IgD-negative memory B cell (primary cell): ENCODE measurements at regions not wholly inside any gene's neighbourhood (a gene's known extent, or its start where the extent isn't known, plus 50 kb on each side); places are given as distances from the start of the nearest gene placed in this dataset.
A peak's percentile ranks its signal among the peaks of the same experiment; 100 is the strongest.

ENCODE experiments used
- H3K27ac Mint-ChIP-seq, 3 donors: one replicate each; pipeline ENCODE4 v1.8.0; 2020 to 2022; ENCODE audit warnings: mild to moderate bottlenecking in 3 of 3, mixed read lengths in 3 of 3, moderate library complexity in 1 of 3
- H3K27me3 Mint-ChIP-seq: one replicate; pipeline ENCODE4 v1.8.0; 2021; ENCODE audit warnings: mixed read lengths
- H3K36me3 Mint-ChIP-seq: one replicate; pipeline ENCODE4 v1.8.0; 2020; ENCODE audit warnings: mild to moderate bottlenecking, mixed read lengths
- H3K4me1 Mint-ChIP-seq, 3 donors: one replicate each; pipeline ENCODE4 v1.8.0; 2020 to 2022; ENCODE audit warnings: mixed read lengths in 3 of 3, mild to moderate bottlenecking in 1 of 3
- H3K4me3 Mint-ChIP-seq, 4 donors: one replicate each; pipeline ENCODE4 v1.8.0; 2020 to 2022; ENCODE audit warnings: mild to moderate bottlenecking in 4 of 4, mixed read lengths in 4 of 4, moderate library complexity in 3 of 4
- H3K9me3 Mint-ChIP-seq, 3 donors: one replicate each; pipeline ENCODE4 v1.8.0; 2020 to 2021; ENCODE audit warnings: mixed read lengths in 3 of 3, mild to moderate bottlenecking in 1 of 3

DNA sequence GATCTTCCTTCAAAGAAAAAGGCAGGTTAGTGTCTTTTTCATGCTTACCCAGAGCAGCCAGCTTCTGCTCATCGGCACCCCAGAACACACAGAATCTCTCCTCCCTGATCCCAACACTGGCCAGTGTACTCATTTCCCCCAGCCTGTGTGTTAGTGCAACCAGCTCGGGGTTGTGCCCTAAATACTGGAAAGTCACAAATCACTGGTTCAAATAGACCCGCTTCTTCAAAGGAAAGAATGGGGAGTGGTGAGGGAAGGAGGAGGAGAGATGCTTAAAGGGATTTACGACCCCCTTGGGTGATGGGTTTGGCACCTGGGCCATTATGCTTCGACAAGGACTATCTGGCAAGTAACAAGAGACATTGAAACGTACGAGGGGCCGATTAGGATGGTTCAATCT, 114.0 kb downstream of the FOXB1 start:
- Mint-ChIP-seq H3K4me1 (peaks cover 0 to 3% (median 0%) of the 10 kb centered on the region in 3 donors), H3K36me3 (no peaks in the 10 kb centered on the region), H3K27ac (no peak overlapping the region), H3K27me3 (no peaks in the 10 kb centered on the region), H3K9me3 (no peaks in the 10 kb centered on the region), H3K4me3 (no peak overlapping the region)

DNA sequence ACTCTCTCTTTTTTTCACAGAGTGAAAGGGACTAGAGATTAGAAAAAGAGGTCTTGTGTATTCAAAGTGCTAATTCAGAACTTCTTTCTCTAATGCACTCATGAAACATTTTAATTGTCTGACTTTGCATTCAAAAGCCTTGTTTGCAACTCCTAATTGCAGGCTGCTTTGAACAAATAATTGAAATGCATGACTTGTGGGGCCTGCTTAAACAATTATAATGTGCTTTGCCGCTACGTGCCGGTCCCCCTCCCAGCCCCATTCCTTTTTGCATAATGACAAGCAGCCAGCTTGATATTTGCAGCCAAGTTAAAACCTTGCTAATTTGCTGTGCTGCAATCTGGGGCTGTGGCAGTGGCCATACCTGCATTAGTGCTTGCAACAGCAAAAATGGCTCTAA, 114.5 kb downstream of the FOXB1 start:
- H3K4me1 Mint-ChIP-seq: peaks cover 0 to 3% (median 0%) of the 10 kb centered on the region in 3 donors
- H3K36me3 Mint-ChIP-seq: no peaks in the 10 kb centered on the region
- H3K9me3 Mint-ChIP-seq: no peaks in the 10 kb centered on the region
- no peaks in the 10 kb centered on the region for H3K27me3 Mint-ChIP-seq
- H3K27ac Mint-ChIP-seq: no peak overlapping the region
- no peak overlapping the region for H3K4me3 Mint-ChIP-seq

DNA sequence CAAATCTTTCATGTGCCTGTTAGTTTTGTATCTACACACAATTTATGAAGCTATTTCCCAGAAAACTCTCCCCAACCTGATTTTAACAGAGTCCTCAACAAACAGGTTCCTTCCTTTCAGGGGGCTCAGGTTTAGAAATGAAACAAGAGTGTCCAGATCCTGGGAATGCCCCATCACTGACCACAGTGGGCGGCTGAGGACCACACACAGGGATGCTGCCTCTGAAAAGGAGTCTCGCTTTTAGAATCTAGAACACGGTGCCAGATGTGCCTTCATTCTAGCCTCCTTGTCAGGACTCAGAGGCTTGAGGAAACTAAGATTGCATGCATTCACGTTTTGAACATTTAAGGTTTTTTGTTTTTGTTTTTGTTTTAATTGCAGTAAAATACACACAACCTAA, 115.0 kb downstream of the FOXB1 start:
- no peaks in the 10 kb centered on the region for H3K27me3 Mint-ChIP-seq
- H3K4me1 Mint-ChIP-seq: peaks cover 0 to 2% (median 0%) of the 10 kb centered on the region in 3 donors
- H3K36me3 Mint-ChIP-seq: no peaks in the 10 kb centered on the region
- no peak overlapping the region for H3K27ac Mint-ChIP-seq
- H3K4me3 Mint-ChIP-seq: no peak overlapping the region
- no peaks in the 10 kb centered on the region for H3K9me3 Mint-ChIP-seq

DNA sequence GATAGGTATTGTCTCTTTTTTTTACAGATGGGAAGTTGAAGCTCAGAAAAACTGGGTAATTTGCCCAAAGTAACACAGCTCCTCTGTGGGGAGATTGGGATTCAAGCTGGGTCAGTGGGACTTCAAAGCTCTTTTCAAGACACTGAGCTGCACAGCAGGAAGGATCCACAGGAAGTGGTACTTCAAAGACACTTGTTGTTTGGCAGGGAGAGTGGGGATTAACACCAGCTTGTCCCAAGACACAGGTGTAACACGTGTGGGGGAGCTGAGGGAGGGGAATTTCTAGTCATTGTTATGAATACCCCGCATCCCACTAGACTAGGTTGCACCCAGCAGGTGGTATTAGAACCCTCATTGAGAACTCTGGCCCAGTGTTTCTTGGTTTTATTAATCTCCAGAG, 116.0 kb downstream of the FOXB1 start:
- H3K4me1 Mint-ChIP-seq: peaks cover 0 to 2% (median under 1%) of the 10 kb centered on the region in 3 donors
- no peaks in the 10 kb centered on the region for H3K9me3 Mint-ChIP-seq
- H3K4me3 Mint-ChIP-seq: peak overlapping the region in 1 of 4 donors; percentile 19
- H3K27me3 Mint-ChIP-seq: no peaks in the 10 kb centered on the region
- no peak overlapping the region for H3K27ac Mint-ChIP-seq
- H3K36me3 Mint-ChIP-seq: no peaks in the 10 kb centered on the region

DNA sequence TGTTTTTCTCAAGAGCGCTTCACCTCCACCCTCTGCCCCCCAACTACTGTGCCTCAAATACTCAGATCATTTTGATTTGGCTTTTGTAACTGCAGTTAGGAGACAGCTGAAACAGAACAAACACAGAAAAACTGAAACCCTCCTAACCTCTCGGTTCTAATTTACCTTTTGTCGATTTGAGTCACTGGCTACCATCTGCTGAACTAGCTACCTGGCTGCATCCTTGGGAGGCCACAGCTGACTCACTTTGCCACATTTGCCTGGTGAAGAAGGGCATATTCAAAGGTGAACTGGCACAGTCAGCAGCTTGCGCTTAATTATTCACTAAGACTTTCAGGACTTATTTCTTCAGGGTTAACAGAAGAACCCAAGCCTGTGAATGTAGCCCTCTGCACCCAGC, 117.7 kb downstream of the FOXB1 start:
- H3K27ac Mint-ChIP-seq: no peak overlapping the region
- no peaks in the 10 kb centered on the region for H3K9me3 Mint-ChIP-seq
- no peaks in the 10 kb centered on the region for H3K36me3 Mint-ChIP-seq
- H3K4me1 Mint-ChIP-seq: peaks cover 0 to 10% (median 5%) of the 10 kb centered on the region in 3 donors
- H3K4me3 Mint-ChIP-seq: no peak overlapping the region
- H3K27me3 Mint-ChIP-seq: no peaks in the 10 kb centered on the region

DNA sequence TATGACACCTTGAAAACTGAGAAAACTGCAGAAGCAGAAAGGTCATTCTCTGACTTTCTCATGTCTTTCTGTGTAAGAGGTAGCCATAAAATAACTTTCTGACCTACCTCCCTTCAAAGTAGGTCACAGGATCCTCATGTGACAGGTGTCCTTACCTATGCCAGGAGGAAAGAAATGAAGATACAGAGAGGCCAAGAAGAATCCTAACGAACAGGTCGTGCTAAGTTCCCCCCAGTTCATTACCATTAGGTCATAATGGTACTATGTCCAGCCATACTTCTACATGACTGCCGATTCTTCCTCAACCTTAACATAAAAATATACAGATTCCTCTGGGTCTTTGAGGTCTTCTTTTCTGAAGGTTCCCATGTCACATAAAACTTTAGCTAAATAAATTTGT, 118.6 kb downstream of the FOXB1 start:
- Mint-ChIP-seq H3K27ac (peak overlapping the region in 1 of 3 donors; percentile 19), H3K9me3 (no peaks in the 10 kb centered on the region), H3K4me3 (no peak overlapping the region), H3K4me1 (peaks cover 4 to 14% (median 13%) of the 10 kb centered on the region in 3 donors), H3K36me3 (no peaks in the 10 kb centered on the region), H3K27me3 (no peaks in the 10 kb centered on the region)

DNA sequence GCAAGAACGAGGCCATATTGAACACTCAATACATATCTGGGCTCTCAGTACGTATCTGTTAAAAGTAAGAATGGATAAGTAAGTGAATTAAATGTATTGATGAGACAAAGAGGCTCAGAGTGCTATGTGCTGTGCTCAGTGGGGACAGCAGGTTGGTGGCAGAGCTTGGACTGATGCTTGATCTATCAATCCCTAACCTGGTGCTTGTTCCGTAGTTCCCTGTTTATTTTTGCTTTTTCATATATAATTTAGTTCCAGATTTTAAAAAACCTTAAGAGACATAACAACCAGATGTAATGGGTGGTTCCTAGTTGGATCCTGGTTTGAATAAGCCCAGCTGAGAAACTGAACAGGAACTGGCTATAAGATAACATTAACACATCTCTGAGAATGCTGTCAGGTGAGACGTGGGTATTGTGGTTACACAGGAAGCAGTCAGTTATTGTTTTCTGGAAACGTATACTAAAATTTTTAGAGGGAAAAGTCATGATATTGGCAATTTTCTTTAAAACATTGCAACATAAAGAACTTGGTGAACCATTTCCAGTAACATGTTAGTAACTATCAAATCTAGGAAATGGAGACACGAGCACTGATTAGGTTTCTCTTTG, 120.5 kb downstream of the FOXB1 start:
- Mint-ChIP-seq H3K4me1 (peaks cover 11 to 24% (median 22%) of the 10 kb centered on the region in 3 donors), H3K4me3 (peak overlapping the region in 1 of 4 donors; percentile 78), H3K36me3 (no peaks in the 10 kb centered on the region), H3K27me3 (no peaks in the 10 kb centered on the region), H3K9me3 (no peaks in the 10 kb centered on the region), H3K27ac (peak overlapping the region in 1 of 3 donors; percentile 25)

DNA sequence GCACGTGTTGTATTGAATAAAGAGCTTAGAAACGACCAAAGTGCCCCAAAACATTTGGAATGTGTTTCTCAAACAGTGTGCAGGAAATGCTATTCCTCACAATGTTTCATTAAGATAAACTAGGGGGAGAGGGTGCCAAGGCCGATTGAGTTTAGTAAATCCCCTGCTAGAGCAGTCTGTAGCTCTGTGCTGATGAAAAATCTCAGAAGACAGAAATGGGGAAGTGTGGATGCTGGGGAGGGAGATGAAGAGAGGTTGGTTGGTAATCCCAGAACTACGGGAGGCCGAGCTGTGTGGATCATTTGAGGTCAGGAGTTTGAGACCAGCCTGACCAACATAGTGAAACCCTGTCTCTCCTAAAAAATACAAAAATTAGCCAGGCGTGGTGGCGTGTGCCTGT, 121.2 kb downstream of the FOXB1 start:
- no peak overlapping the region for H3K27ac Mint-ChIP-seq

DNA sequence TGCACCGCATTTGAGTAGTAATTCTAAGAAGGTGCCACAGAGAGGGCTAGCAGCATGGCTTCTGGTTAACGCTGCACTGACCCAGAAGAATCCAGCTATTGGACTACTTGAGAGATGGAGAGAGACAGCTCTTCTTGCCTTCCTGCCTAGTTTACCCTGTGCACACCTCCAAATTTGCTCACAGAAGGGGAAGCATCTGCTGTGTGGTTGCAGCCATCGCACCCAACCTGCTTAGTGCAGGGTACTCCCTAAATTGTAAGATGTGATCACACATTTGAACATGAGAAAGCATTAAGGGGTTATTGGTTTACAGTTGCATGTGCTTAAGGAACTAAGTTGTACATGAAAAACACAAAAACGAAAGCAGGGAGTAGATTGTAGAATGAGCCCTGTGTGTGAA, 122.1 kb downstream of the FOXB1 start:
- Mint-ChIP-seq H3K36me3 (no peaks in the 10 kb centered on the region), H3K4me1 (peaks cover 11 to 24% (median 22%) of the 10 kb centered on the region in 3 donors), H3K4me3 (peak overlapping the region; percentile 5 to 92 (median 36)), H3K9me3 (no peaks in the 10 kb centered on the region), H3K27me3 (no peaks in the 10 kb centered on the region), H3K27ac (peak overlapping the region in 2 of 3 donors; percentile 11 to 98)

More for the DNA sequence above, 121.2 kb downstream of the FOXB1 start:
- no peaks in the 10 kb centered on the region for H3K9me3 Mint-ChIP-seq
- peaks cover 11 to 24% (median 22%) of the 10 kb centered on the region in 3 donors for H3K4me1 Mint-ChIP-seq
- peak overlapping the region in 1 of 4 donors; percentile 78 for H3K4me3 Mint-ChIP-seq
- H3K36me3 Mint-ChIP-seq: no peaks in the 10 kb centered on the region
- H3K27me3 Mint-ChIP-seq: no peaks in the 10 kb centered on the region

DNA sequence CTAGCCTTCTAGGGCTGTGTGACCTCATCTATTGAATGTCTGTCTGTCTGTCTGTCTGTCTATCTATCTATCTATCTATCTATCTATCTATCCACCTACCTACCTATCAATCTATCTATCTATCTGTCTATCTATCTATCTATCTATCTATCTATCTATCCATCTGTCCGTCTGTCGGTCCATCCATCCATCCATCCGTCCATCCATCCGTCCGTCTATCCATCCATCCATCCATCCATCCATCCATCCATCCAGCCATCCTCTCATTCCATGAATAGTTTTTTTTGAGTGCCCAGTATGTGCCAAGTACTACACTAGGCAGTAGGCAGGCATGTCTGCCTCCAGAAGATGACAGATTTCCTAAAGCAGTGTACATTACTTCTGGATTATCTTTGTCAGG, 122.5 kb downstream of the FOXB1 start:
- H3K27me3 Mint-ChIP-seq: no peaks in the 10 kb centered on the region
- H3K9me3 Mint-ChIP-seq: no peaks in the 10 kb centered on the region
- peak overlapping the region in 2 of 3 donors; percentile 11 to 98 for H3K27ac Mint-ChIP-seq
- H3K36me3 Mint-ChIP-seq: no peaks in the 10 kb centered on the region
- H3K4me1 Mint-ChIP-seq: peaks cover 11 to 24% (median 22%) of the 10 kb centered on the region in 3 donors
- peak overlapping the region; percentile 84 to 99 (median 94) for H3K4me3 Mint-ChIP-seq

DNA sequence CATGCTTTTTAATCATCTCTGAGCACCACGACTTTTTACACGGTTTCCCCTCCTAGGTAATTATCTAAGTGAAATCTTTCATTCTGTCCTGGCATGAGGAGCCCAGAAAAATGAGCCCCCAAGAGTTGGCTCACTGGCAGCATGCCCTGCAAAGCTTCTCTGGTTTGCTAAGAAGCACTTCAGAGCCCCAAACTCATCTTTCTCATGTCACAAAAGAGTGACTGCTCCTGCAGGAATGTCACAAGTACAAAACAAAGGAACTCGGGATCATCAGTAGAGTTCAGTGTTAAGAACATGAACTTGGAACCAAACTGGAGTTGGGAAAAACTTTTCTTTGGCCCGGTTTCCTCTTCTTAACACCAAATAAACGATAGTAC, 123.9 kb downstream of the FOXB1 start:
- peaks cover 11 to 24% (median 22%) of the 10 kb centered on the region in 3 donors for H3K4me1 Mint-ChIP-seq
- H3K27me3 Mint-ChIP-seq: no peaks in the 10 kb centered on the region
- H3K4me3 Mint-ChIP-seq: peak overlapping the region; percentile 84 to 99 (median 94)
- no peaks in the 10 kb centered on the region for H3K9me3 Mint-ChIP-seq
- peak overlapping the region; percentile 83 to 98 (median 91) for H3K27ac Mint-ChIP-seq
- no peaks in the 10 kb centered on the region for H3K36me3 Mint-ChIP-seq

DNA sequence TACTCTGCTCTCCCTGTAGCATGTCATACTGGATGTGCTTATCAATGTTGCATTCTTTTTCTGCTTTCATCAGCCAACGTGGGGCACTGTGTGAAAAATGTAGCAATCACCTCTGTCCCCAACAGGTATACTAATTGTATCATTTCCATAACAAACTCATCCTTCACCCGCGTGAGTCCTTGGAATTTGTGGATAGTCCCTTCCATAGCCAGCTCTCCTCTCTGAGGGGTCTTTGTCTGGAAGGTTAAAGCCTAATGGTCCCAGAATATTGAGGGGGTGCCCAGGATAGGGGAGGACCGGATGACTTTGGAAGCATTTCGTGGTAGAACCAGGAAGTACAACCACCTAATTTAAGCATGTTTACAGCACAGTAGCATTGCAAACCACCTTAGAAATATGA, 124.6 kb downstream of the FOXB1 start:
- Mint-ChIP-seq H3K9me3 (no peaks in the 10 kb centered on the region), H3K27ac (peak overlapping the region in 1 of 3 donors; percentile 98), H3K36me3 (no peaks in the 10 kb centered on the region), H3K27me3 (no peaks in the 10 kb centered on the region), H3K4me1 (peaks cover 11 to 24% (median 22%) of the 10 kb centered on the region in 3 donors), H3K4me3 (peak overlapping the region in 2 of 4 donors; percentile 58 to 92)

DNA sequence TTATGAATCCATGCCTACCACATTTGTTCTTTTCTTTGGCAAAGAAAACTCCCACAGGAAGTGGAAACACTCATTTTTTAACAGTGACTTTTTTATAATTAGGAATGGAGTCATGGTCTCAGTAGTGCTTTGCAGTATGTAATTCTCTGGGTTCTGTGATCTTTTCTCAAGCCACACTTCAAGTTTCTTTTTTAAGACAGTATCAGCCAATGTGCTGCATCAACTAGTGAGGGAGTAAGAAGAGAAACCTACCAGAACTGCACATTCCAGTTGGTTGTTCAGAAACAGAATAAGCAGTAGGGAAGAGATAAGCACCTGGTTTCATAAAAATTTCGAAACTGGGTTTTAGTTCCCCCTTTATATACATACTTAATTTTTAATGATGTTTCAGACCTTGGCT, 126.3 kb downstream of the FOXB1 start:
- Mint-ChIP-seq H3K9me3 (no peaks in the 10 kb centered on the region), H3K4me3 (no peak overlapping the region), H3K27me3 (peaks cover 4% of the 10 kb centered on the region), H3K4me1 (peaks cover 11 to 21% (median 20%) of the 10 kb centered on the region in 3 donors), H3K27ac (peak overlapping the region in 1 of 3 donors; percentile 80), H3K36me3 (peaks cover 1% of the 10 kb centered on the region)

DNA sequence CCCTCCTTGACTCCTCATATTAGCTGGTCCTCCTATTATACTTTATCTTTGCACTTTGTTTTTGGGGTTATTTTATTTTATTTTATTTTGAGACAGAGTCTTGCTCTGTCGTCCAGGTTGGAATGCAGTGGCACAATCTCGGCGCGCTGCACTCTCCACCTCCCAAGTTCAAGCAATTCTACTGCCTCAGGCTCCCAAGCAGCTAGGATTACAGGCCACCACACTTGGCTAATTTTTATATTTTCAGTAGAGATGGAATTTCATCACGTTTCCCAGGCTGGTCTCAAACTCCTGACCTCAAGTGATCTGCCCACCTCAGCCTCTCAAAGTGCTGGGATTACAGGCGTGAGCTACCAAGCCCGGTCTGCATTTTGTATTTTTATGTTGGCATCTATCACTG, 126.7 kb downstream of the FOXB1 start:
- Mint-ChIP-seq H3K4me3 (no peak overlapping the region), H3K27ac (peak overlapping the region in 1 of 3 donors; percentile 80), H3K27me3 (peaks cover 4% of the 10 kb centered on the region), H3K36me3 (peaks cover 2% of the 10 kb centered on the region), H3K9me3 (no peaks in the 10 kb centered on the region), H3K4me1 (peaks cover 11 to 20% (median 19%) of the 10 kb centered on the region in 3 donors)

DNA sequence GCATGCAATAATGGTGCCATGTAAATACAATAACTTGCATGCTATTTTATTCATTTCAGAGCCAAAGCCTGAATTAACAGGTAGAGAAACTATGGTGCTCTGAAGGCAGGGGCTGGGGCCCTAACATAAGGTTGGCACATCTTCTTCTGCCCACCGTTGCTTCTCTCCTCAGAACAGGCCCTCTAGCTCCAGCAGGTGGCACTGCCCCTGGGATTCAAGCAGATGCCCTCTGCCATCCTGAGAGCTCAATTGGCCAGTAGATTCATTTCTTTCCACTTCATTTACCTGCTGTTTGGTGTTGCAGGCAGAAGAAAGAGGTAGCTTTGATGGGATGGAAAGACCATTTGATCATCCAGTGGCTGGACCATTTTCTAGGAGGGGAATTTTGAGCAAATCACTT, 130.5 kb downstream of the FOXB1 start:
- Mint-ChIP-seq H3K27ac (no peak overlapping the region), H3K4me3 (no peak overlapping the region), H3K36me3 (peaks cover 2% of the 10 kb centered on the region), H3K9me3 (no peaks in the 10 kb centered on the region), H3K27me3 (peaks cover 16% of the 10 kb centered on the region), H3K4me1 (no peaks in the 10 kb centered on the region)

DNA sequence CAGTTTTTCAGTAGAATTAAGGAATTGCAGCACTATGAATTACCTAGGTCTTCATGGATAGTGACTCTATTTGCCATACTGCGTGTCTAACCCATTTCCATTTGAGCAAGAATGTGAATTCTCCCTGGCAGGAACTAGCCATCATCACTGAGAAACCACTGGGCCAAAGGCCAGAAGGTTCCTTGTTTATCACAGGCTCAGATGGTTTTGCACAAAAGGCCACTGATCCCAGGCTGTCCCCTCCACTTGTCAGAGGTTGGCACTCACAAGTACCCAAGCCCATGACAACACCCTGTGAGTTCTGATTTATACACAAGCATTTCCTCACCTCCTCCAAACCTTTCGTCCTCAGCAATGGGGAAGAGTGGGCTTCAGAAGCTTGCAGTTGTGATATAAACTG, 131.8 kb downstream of the FOXB1 start:
- H3K4me1 Mint-ChIP-seq: no peaks in the 10 kb centered on the region
- peaks cover 2% of the 10 kb centered on the region for H3K36me3 Mint-ChIP-seq
- H3K27ac Mint-ChIP-seq: no peak overlapping the region
- no peak overlapping the region for H3K4me3 Mint-ChIP-seq
- H3K27me3 Mint-ChIP-seq: peaks cover 23% of the 10 kb centered on the region
- peaks cover 0 to 4% (median 3%) of the 10 kb centered on the region in 3 donors for H3K9me3 Mint-ChIP-seq
